K562 (cell line): ENCODE measurements at regions not wholly inside any gene's neighbourhood (a gene's known extent, or its start where the extent isn't known, plus 50 kb on each side); places are given as distances from the start of the nearest gene placed in this dataset.

Experiments used
- ATAC-seq: fragments of 200-7000 bp; cut with Tn5 transposase; 3 replicates; pipeline ENCODE4 v1.9.1; 2020; ENCODE audit warnings: moderate library complexity
- BruUV-seq: library from RNA; stranded (reverse); fragments of 400-500 nt; replicated peaks from 2 replicates; lab custom pipeline; 2021; lab: Mats Ljungman, UMichigan
- CTCF ChIA-PET: fragments of 300-600 bp; formaldehyde crosslinking; extraction: SDS; loops from one replicate; lab custom pipeline; 2021; ENCODE audit warnings: low intra/inter-chr PET ratio; lab: Yijun Ruan, JAX
- POLR2A ChIA-PET: fragments of 300-600, 350-650 bp; sonication (Branson Sonifier 250); formaldehyde crosslinking; extraction: SDS; loops from one replicate; lab custom pipeline; 2021; ENCODE audit warnings: antibody characterized with exemption, inconsistent platforms; lab: Yijun Ruan, JAX
- DNase-seq, 4 experiments: peaks; one replicate each; pipeline versions ENCODE4 v3.0.0 to v3.0.0-alpha.2; 2011 to 2018; ENCODE audit warnings: low spot score in 3 of 4, mixed read lengths in 3 of 4; ENCODE audit errors: extremely low read depth in 1 of 4
- FAIRE-seq: peaks from 2 replicates; lab custom pipeline; 2011; peaks lifted over from hg19 to GRCh38; lab: Jason Lieb, UNC
- H2AFZ ChIP-seq: 2 replicates; pipeline ENCODE4 v1.6.0; 2011; ENCODE audit warnings: low read depth, low read length, control low read depth, inconsistent platforms
- H3K27ac ChIP-seq: fragments of 200-600 bp; 3 replicates; pipeline ENCODE4 v1.8.0; 2011; ENCODE audit warnings: low read depth, mild to moderate bottlenecking, control low read depth, inconsistent platforms, low read length, moderate library complexity, mixed read lengths; ENCODE audit errors: extremely low read depth
- H3K27me3 ChIP-seq, 2 experiments: fragments of 300-600 bp in 1 of 2; 2 replicates in 1 of 2; 3 replicates in 1 of 2; pipeline versions ENCODE4 v1.6.0 to v1.8.0; 2011; ENCODE audit warnings: inconsistent platforms in 2 of 2, low read length in 2 of 2, mild to moderate bottlenecking in 1 of 2, mixed read lengths in 1 of 2, moderate library complexity in 1 of 2; ENCODE audit not compliant: control insufficient read depth in 2 of 2, insufficient read depth in 2 of 2
- H3K36me3 ChIP-seq: fragments of 300-600 bp; 3 replicates; pipeline ENCODE4 v1.8.0; 2011; ENCODE audit warnings: mild to moderate bottlenecking, low read length, inconsistent platforms; ENCODE audit not compliant: control insufficient read depth, insufficient read depth
- H3K4me1 ChIP-seq, 2 experiments: fragments of 200-600 bp in 1 of 2; replicated peaks in 1 of 2; 2 replicates in 1 of 2; 3 replicates in 1 of 2; pipeline versions ENCODE4 v1.5.1 to v1.8.0; 2011; ENCODE audit warnings: inconsistent platforms in 2 of 2, low read length in 2 of 2, mild to moderate bottlenecking in 1 of 2, mixed read lengths in 1 of 2, moderate library complexity in 1 of 2; ENCODE audit not compliant: control insufficient read depth in 2 of 2, insufficient read depth in 2 of 2
- H3K4me2 ChIP-seq: 2 replicates; pipeline ENCODE4 v1.6.1; 2011; ENCODE audit warnings: low read length, control low read depth, inconsistent platforms, mixed read lengths; ENCODE audit not compliant: insufficient read depth
- H3K4me3 ChIP-seq: fragments of 200-600 bp; sonication (generic), shearing (Covaris generic); 2 replicates; pipeline ENCODE4 v1.5.1; 2016; ENCODE audit warnings: control low read depth, inconsistent platforms
- H3K79me2 ChIP-seq: fragments of 200-600 bp; 3 replicates; pipeline ENCODE4 v1.8.0; 2011; ENCODE audit warnings: low read length, inconsistent platforms; ENCODE audit not compliant: control insufficient read depth, insufficient read depth
- H3K9ac ChIP-seq, 2 experiments: 2 replicates each; pipeline versions ENCODE4 v1.6.0 to v1.6.1; 2011; ENCODE audit warnings: low read depth in 2 of 2, low read length in 2 of 2, control low read depth in 1 of 2, inconsistent platforms in 1 of 2, mild to moderate bottlenecking in 1 of 2, mixed read lengths in 1 of 2; ENCODE audit not compliant: insufficient read depth in 1 of 2
- H3K9me1 ChIP-seq: one replicate; pipeline ENCODE4 v1.6.0; 2011; ENCODE audit warnings: inconsistent platforms, mild to moderate bottlenecking, low read length, moderate library complexity; ENCODE audit not compliant: control insufficient read depth, insufficient read depth
- H3K9me3 ChIP-seq: replicated peaks from 2 replicates; pipeline ENCODE4 v1.5.1; 2011; ENCODE audit warnings: low read depth, low read length, inconsistent platforms; ENCODE audit not compliant: control insufficient read depth, insufficient read depth
- H4K20me1 ChIP-seq: replicated peaks from 2 replicates; pipeline ENCODE4 v1.6.1; 2011; ENCODE audit warnings: low read length, inconsistent platforms, mixed read lengths; ENCODE audit not compliant: control insufficient read depth, insufficient read depth
- BRF1 ChIP-seq: IDR thresholded peaks from 3 replicates; pipeline ENCODE4 v1.6.1; 2011; ENCODE audit warnings: borderline replicate concordance, mild to moderate bottlenecking; ENCODE audit not compliant: insufficient read length; ENCODE audit errors: extremely low read depth
- DMBX1 ChIP-seq: fragments of 250-450 bp; sonication (Bioruptor Pico); IDR thresholded peaks from 2 replicates; pipeline ENCODE4 v1.8.0; 2022; ENCODE audit warnings: inconsistent platforms, mild to moderate bottlenecking, moderate library complexity, borderline replicate concordance
- FOXA1 ChIP-seq: fragments of 450-650 bp; IDR thresholded peaks from 2 replicates; pipeline ENCODE4 v1.6.1; 2016; ENCODE audit warnings: mild to moderate bottlenecking, borderline replicate concordance
- KLF6 ChIP-seq: fragments of 250-450 bp; sonication (Bioruptor Pico); IDR thresholded peaks from 2 replicates; pipeline ENCODE4 v1.4.0; 2020; ENCODE audit warnings: mild to moderate bottlenecking, moderate library complexity, borderline replicate concordance
- RBM34 ChIP-seq: fragments of 200-400 bp; formaldehyde crosslinking; IDR thresholded peaks from 2 replicates; pipeline ENCODE4 v1.6.1; 2018; ENCODE audit warnings: low read length, borderline replicate concordance; ENCODE audit not compliant: insufficient read depth
- SREBF1 ChIP-seq: fragments of 150-350 bp; IDR thresholded peaks from 2 replicates; pipeline ENCODE4 v1.6.1; 2014; ENCODE audit warnings: antibody characterized with exemption, low read depth, low read length, borderline replicate concordance
- ZNF217 ChIP-seq: sonication (generic); formaldehyde crosslinking; IDR thresholded peaks from 2 replicates; pipeline ENCODE4 v1.8.0; 2022; ENCODE audit warnings: mild to moderate bottlenecking, missing genetic modification reagents
- ZNF239 ChIP-seq: fragments of 250-450 bp; sonication (Bioruptor Pico); IDR thresholded peaks from 2 replicates; pipeline ENCODE4 v1.4.0; 2020; ENCODE audit warnings: mild to moderate bottlenecking
- WGBS: fragments of 100-300 bp; shearing (Covaris generic); methylation state at CpG from one replicate; pipeline ENCODE4 v1.1.6; 2016; ENCODE audit warnings: low coverage, mixed read lengths; ENCODE audit not compliant: insufficient coverage; ENCODE audit errors: missing lambda C conversion rate; 5-methylcytosine and 5-hydroxymethylcytosine counted together
- in situ Hi-C: fragments of 300-500 bp; cut with MboI; formaldehyde crosslinking; loops from 4 replicates; pipeline ENCODE4 v1.15.0; 2018; ENCODE audit warnings: inconsistent platforms, mixed read lengths
- intact Hi-C: fragments of 100-400 bp; cut with micrococcal nuclease; formaldehyde crosslinking; loops from 2 replicates; pipeline ENCODE4 v1.14.2; 2022
- TF ChIP-seq, protein P1 (sequence below): fragments of 200-800 bp; sonication (Bioruptor generic); IDR thresholded peaks from 2 replicates; pipeline ENCODE4 v1.6.1; 2016; ENCODE audit warnings: missing genetic modification characterization, missing compliant biosample characterization

DNA sequence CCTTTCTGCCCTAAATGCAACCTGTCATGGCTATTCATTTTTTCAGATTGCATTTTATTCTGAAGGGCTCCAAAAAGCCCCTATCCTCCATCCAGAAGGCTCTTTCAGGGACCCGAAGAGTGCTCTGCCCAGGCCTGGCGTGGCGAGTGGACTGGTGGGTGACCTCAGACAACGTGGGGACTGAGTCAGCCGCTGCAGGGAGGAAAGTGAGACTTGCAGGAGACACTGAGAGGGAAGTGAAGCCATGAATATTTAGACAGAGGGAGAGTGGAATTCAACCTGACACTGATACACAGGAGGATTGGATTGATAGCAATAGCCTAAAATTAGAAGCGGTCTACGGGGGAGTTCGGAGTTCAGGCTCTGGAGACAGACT, 63.6 kb upstream of the SIX2 start:
- Histone ChIP-seq H3K9ac (no peak overlapping the region), H3K27me3 (peaks cover 2 to 53% of the 10 kb centered on the region in 2 experiments; a peak in 4 of 5 replicates), H3K4me2 (no peak overlapping the region), H3K9me3 (no peaks in the 10 kb centered on the region), H3K36me3 (no peaks in the 10 kb centered on the region), H3K9me1 (no peaks in the 10 kb centered on the region), H2AFZ (no peak overlapping the region), H3K4me1 (no peaks in the 10 kb centered on the region), H4K20me1 (no peaks in the 10 kb centered on the region), H3K4me3 (no peak overlapping the region), H3K27ac (no peak overlapping the region), H3K79me2 (no peaks in the 10 kb centered on the region)
- intact Hi-C loops (no loop called here), in situ Hi-C loops (no loop called here)
- DNase-seq (no peak), FAIRE-seq (no peak), ATAC-seq (no peak)
- ChIA-PET CTCF (no interaction called here), POLR2A (interaction anchor here (0.6 kb wide), 1 partner anchor 32 kb away, joined by 3 read pairs; no protein-coding TSS in a partner anchor)
- WGBS = 0% methylated on average over 8 of the region's 8 CpGs
- TF ChIP-seq DMBX1 (no peak), RBM34 (no peak), SREBF1 (no peak), BRF1 (no peak), FOXA1 (no peak), KLF6 (CRISPR knock-in tag) (no peak), ZNF239 (no peak), ZNF217 (no peak)
- TF ChIP-seq, protein P1, sequence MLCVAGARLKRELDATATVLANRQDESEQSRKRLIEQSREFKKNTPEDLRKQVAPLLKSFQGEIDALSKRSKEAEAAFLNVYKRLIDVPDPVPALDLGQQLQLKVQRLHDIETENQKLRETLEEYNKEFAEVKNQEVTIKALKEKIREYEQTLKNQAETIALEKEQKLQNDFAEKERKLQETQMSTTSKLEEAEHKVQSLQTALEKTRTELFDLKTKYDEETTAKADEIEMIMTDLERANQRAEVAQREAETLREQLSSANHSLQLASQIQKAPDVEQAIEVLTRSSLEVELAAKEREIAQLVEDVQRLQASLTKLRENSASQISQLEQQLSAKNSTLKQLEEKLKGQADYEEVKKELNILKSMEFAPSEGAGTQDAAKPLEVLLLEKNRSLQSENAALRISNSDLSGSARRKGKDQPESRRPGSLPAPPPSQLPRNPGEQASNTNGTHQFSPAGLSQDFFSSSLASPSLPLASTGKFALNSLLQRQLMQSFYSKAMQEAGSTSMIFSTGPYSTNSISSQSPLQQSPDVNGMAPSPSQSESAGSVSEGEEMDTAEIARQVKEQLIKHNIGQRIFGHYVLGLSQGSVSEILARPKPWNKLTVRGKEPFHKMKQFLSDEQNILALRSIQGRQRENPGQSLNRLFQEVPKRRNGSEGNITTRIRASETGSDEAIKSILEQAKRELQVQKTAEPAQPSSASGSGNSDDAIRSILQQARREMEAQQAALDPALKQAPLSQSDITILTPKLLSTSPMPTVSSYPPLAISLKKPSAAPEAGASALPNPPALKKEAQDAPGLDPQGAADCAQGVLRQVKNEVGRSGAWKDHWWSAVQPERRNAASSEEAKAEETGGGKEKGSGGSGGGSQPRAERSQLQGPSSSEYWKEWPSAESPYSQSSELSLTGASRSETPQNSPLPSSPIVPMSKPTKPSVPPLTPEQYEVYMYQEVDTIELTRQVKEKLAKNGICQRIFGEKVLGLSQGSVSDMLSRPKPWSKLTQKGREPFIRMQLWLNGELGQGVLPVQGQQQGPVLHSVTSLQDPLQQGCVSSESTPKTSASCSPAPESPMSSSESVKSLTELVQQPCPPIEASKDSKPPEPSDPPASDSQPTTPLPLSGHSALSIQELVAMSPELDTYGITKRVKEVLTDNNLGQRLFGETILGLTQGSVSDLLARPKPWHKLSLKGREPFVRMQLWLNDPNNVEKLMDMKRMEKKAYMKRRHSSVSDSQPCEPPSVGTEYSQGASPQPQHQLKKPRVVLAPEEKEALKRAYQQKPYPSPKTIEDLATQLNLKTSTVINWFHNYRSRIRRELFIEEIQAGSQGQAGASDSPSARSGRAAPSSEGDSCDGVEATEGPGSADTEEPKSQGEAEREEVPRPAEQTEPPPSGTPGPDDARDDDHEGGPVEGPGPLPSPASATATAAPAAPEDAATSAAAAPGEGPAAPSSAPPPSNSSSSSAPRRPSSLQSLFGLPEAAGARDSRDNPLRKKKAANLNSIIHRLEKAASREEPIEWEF = no peak
- BruUV-seq = no TSS peak
